SH-SY5Y (cell line): ENCODE measurements at regions not wholly inside any gene's neighbourhood (a gene's known extent, or its start where the extent isn't known, plus 50 kb on each side); places are given as distances from the start of the nearest gene placed in this dataset.

Source experiments
- GATA2 ChIP-seq: IDR thresholded peaks from 2 replicates; pipeline ENCODE4 v1.6.1; 2011; ENCODE audit warnings: mild to moderate bottlenecking, low read depth, low read length
- GATA3 ChIP-seq: IDR thresholded peaks from 2 replicates; pipeline ENCODE4 v1.6.1; 2011; ENCODE audit warnings: low read depth, mild to moderate bottlenecking, low read length, moderate library complexity

GRCh38 chr18:76707534-76707933 lies 114.8 kb upstream of the ZNF236 start:
- no peak for TF ChIP-seq GATA2
- TF ChIP-seq GATA3 = no peak
